Gastroesophageal sphincter (tissue), 3 donors: ENCODE measurements at regions not wholly inside any gene's neighbourhood (a gene's known extent, or its start where the extent isn't known, plus 50 kb on each side); places are given as distances from the start of the nearest gene placed in this dataset.

ENCODE experiments used
- CTCF ChIP-seq, 4 experiments: fragments of 200-600 bp in 2 of 4; fragments of 450-650 bp in 2 of 4; sonication (generic) in 1 of 4; IDR thresholded peaks; one replicate each; pipeline ENCODE4 v1.5.1; 2017 to 2019; ENCODE audit warnings: antibody characterized with exemption in 4 of 4, mild to moderate bottlenecking in 2 of 4, moderate library complexity in 2 of 4
- POLR2AphosphoS5 ChIP-seq: sonication (generic); formaldehyde crosslinking; IDR thresholded peaks from one replicate; pipeline ENCODE4 v1.6.1; 2017; ENCODE audit warnings: antibody characterized with exemption

- TF ChIP-seq CTCF (IDR thresholded peaks at IDR 0.05) (no peak), POLR2AphosphoS5 (no peak)
Observed at GRCh38 chr4:23567338-23567737, 322.5 kb downstream of the PPARGC1A start.
